Left ventricle myocardium superior (tissue), 1 donor: ENCODE measurements at regions not wholly inside any gene's neighbourhood (a gene's known extent, or its start where the extent isn't known, plus 50 kb on each side); places are given as distances from the start of the nearest gene placed in this dataset.
"Not testable (repeated sequence)": the region's sequence is repeated elsewhere in the genome, so short reads cannot be mapped to it uniquely, and the experiment has no call there.

Experiments used
- ATAC-seq: fragments of 200-7000 bp; cut with Tn5 transposase; one replicate; pipeline ENCODE4 v1.9.1; 2020; ENCODE audit warnings: mild to moderate bottlenecking, moderate library complexity
- DNase-seq: peaks from one replicate; pipeline ENCODE4 v3.0.0-alpha.2; 2020
- intact Hi-C: fragments of 100-400 bp; cut with micrococcal nuclease; formaldehyde crosslinking; loops from one replicate; pipeline ENCODE4 v1.11.0; 2022
- donor health status: DM: no; HTN: yes; CAD: no; lungs with severe emphysema.

GRCh38 chr7:64469673-64470072 is 93.2 kb downstream of the ZNF680 start:
- intact Hi-C loops: no loop called here
- DNase-seq (no peak), ATAC-seq (no peak)

GRCh38 chr7:64465551-64465950 is 97.3 kb downstream of the ZNF680 start:
- intact Hi-C loops: no loop called here
- DNase-seq: no peak
- no peak for ATAC-seq

GRCh38 chr7:64463636-64464375 is 99.1 kb downstream of the ZNF680 start:
- peak; percentile 85 for DNase-seq
- peak; percentile 100 for ATAC-seq
- intact Hi-C loops: no loop called here

- ATAC-seq, DNase-seq, intact Hi-C loops: not testable (repeated sequence)
These were observed 103.0 kb downstream of the ZNF680 start for GRCh38 chr7:64459858-64460257.

GRCh38 chr7:64433590-64433989 is 119.8 kb downstream of the ZNF736 start:
- intact Hi-C loops: no loop called here
- ATAC-seq: no peak
- no peak for DNase-seq

GRCh38 chr7:64431838-64432237 is 118.1 kb downstream of the ZNF736 start:
- ATAC-seq (no peak), DNase-seq (no peak)
- intact Hi-C loops: no loop called here

GRCh38 chr7:64429232-64429631 is 115.5 kb downstream of the ZNF736 start:
- no peak for DNase-seq
- ATAC-seq: no peak
- intact Hi-C loops: no loop called here

GRCh38 chr7:64425436-64425835 is 111.7 kb downstream of the ZNF736 start:
- ATAC-seq: not testable (repeated sequence)

GRCh38 chr7:64407148-64407547 is 93.4 kb downstream of the ZNF736 start:
- intact Hi-C loops: no loop called here
- no peak for ATAC-seq
- no peak for DNase-seq

More at GRCh38 chr7:64425436-64425835, 111.7 kb downstream of the ZNF736 start:
- intact Hi-C loops, DNase-seq: not testable (repeated sequence)
